HepG2 (cell line): ENCODE measurements at regions not wholly inside any gene's neighbourhood (a gene's known extent, or its start where the extent isn't known, plus 50 kb on each side); places are given as distances from the start of the nearest gene placed in this dataset.

Experiments used
- ATAC-seq: fragments of 200-7000 bp; cut with Tn5 transposase; 3 replicates; pipeline ENCODE4 v1.9.1; 2020; ENCODE audit warnings: mild to moderate bottlenecking, moderate library complexity
- BruUV-seq: library from RNA; stranded (reverse); fragments of 400-500 nt; replicated peaks from 2 replicates; lab custom pipeline; 2021; lab: Mats Ljungman, UMichigan
- CTCF ChIA-PET: fragments of 300-600 bp; formaldehyde crosslinking; extraction: SDS; loops from one replicate; lab custom pipeline; 2021; ENCODE audit warnings: low total read pairs, inconsistent platforms, low intra/inter-chr PET ratio; lab: Yijun Ruan, JAX
- POLR2A ChIA-PET: fragments of 350-600 bp; sonication (Branson Sonifier 250); formaldehyde crosslinking; loops from one replicate; lab custom pipeline; 2020; ENCODE audit warnings: antibody characterized with exemption, inconsistent platforms; lab: Yijun Ruan, JAX
- DNase-seq: peaks from one replicate; pipeline ENCODE4 v3.0.0-alpha.2; 2015; ENCODE audit warnings: low spot score
- FAIRE-seq: peaks from 3 replicates; lab custom pipeline; 2011; peaks lifted over from hg19 to GRCh38; lab: Jason Lieb, UNC
- H2AFZ ChIP-seq: one replicate; pipeline ENCODE4 v1.6.1; 2011; ENCODE audit warnings: low read length, inconsistent platforms
- H3K27ac ChIP-seq: fragments of 300-600 bp; 3 replicates; pipeline ENCODE4 v1.8.0; 2011; ENCODE audit warnings: mixed run types, mild to moderate bottlenecking, mixed read lengths, low read length, inconsistent platforms; ENCODE audit not compliant: insufficient read depth; ENCODE audit errors: extremely low read length
- H3K27me3 ChIP-seq, 2 experiments: fragments of 200-600 bp in 1 of 2; 2 replicates in 1 of 2; 3 replicates in 1 of 2; pipeline versions ENCODE4 v1.6.0 to v1.8.0; 2011; ENCODE audit warnings: low read length in 2 of 2, mild to moderate bottlenecking in 2 of 2, moderate library complexity in 2 of 2, inconsistent platforms in 1 of 2; ENCODE audit not compliant: insufficient read depth in 2 of 2, control insufficient read depth in 1 of 2
- H3K36me3 ChIP-seq, 2 experiments: fragments of 200-600 bp in 1 of 2; replicated peaks in 1 of 2; 2 replicates in 1 of 2; 3 replicates in 1 of 2; pipeline versions ENCODE4 v1.5.1 to v1.8.0; 2011; ENCODE audit warnings: low read length in 2 of 2, inconsistent platforms in 1 of 2; ENCODE audit not compliant: insufficient read depth in 2 of 2, control insufficient read depth in 1 of 2
- H3K4me1 ChIP-seq: 2 replicates; pipeline ENCODE4 v1.5.1; 2012; ENCODE audit warnings: low read length, inconsistent platforms; ENCODE audit not compliant: insufficient read depth
- H3K4me2 ChIP-seq: 2 replicates; pipeline ENCODE4 v1.6.0; 2011; ENCODE audit warnings: low read depth, low read length, inconsistent platforms
- H3K4me3 ChIP-seq, 3 experiments: fragments of 200-600 bp in 1 of 3; sonication (generic), shearing (Covaris generic) in 1 of 3; replicated peaks in 1 of 3; 2 replicates each; pipeline ENCODE4 v1.5.1; 2011 to 2016; ENCODE audit warnings: low read length in 3 of 3, inconsistent platforms in 2 of 3, low read depth in 2 of 3, mild to moderate bottlenecking in 2 of 3, control low read depth in 1 of 3, mixed read lengths in 1 of 3; ENCODE audit not compliant: insufficient read depth in 1 of 3
- H3K79me2 ChIP-seq: one replicate; pipeline ENCODE4 v1.6.1; 2011; ENCODE audit warnings: low read length, inconsistent platforms; ENCODE audit not compliant: insufficient read depth
- H3K9ac ChIP-seq: 2 replicates; pipeline ENCODE4 v1.6.0; 2011; ENCODE audit warnings: mild to moderate bottlenecking, low read depth, low read length, inconsistent platforms; ENCODE audit not compliant: insufficient read depth
- H3K9me3 ChIP-seq: 2 replicates; pipeline ENCODE4 v1.5.1; 2012; ENCODE audit warnings: mild to moderate bottlenecking, low read length
- H4K20me1 ChIP-seq: 2 replicates; pipeline ENCODE4 v1.6.0; 2011; ENCODE audit warnings: inconsistent platforms, mild to moderate bottlenecking, low read length, moderate library complexity; ENCODE audit not compliant: insufficient read depth
- ADNP ChIP-seq: sonication (generic); formaldehyde crosslinking; IDR thresholded peaks from 2 replicates; pipeline ENCODE4 v1.4.0; 2020; ENCODE audit warnings: missing genetic modification reagents
- ARHGAP35 ChIP-seq: sonication (generic); formaldehyde crosslinking; IDR thresholded peaks from 2 replicates; pipeline ENCODE4 v1.9.0; 2022; ENCODE audit warnings: mild to moderate bottlenecking, inconsistent platforms, moderate library complexity, missing genetic modification reagents, borderline replicate concordance
- ARID4A ChIP-seq: sonication (generic); formaldehyde crosslinking; IDR thresholded peaks from 2 replicates; pipeline ENCODE4 v1.5.0; 2020; ENCODE audit warnings: mild to moderate bottlenecking, missing genetic modification reagents, borderline replicate concordance
- ATF2 ChIP-seq: sonication (generic); formaldehyde crosslinking; IDR thresholded peaks from 2 replicates; pipeline ENCODE4 v1.4.0; 2020; ENCODE audit warnings: missing genetic modification reagents
- KDM2A ChIP-seq: sonication (generic); formaldehyde crosslinking; IDR thresholded peaks from 2 replicates; pipeline ENCODE4 v1.4.0; 2020; ENCODE audit warnings: low read depth, missing genetic modification reagents, borderline replicate concordance
- SALL2 ChIP-seq: sonication (generic); formaldehyde crosslinking; IDR thresholded peaks from 2 replicates; pipeline ENCODE4 v1.8.1; 2023; ENCODE audit warnings: mild to moderate bottlenecking, missing genetic modification reagents, inconsistent platforms
- SRSF9 ChIP-seq: fragments of 200-400 bp; formaldehyde crosslinking; IDR thresholded peaks from 2 replicates; pipeline ENCODE4 v1.6.1; 2018; ENCODE audit warnings: borderline replicate concordance, mild to moderate bottlenecking, low read depth, low read length; ENCODE audit not compliant: insufficient read depth, poor library complexity, severe bottlenecking
- ZFP62 ChIP-seq: sonication (generic); formaldehyde crosslinking; IDR thresholded peaks from 2 replicates; pipeline ENCODE4 v1.4.0; 2020; ENCODE audit warnings: missing genetic modification reagents
- ZNF17 ChIP-seq: sonication (generic); formaldehyde crosslinking; IDR thresholded peaks from 2 replicates; pipeline ENCODE4 v1.5.0; 2020; ENCODE audit warnings: mild to moderate bottlenecking, missing genetic modification reagents
- ZNF33A ChIP-seq: sonication (generic); formaldehyde crosslinking; IDR thresholded peaks from 2 replicates; pipeline ENCODE4 v1.5.1; 2020; ENCODE audit warnings: missing genetic modification reagents, mild to moderate bottlenecking, moderate library complexity, borderline replicate concordance
- ZNF354B ChIP-seq: sonication (generic); formaldehyde crosslinking; IDR thresholded peaks from 2 replicates; pipeline ENCODE4 v1.8.0; 2022; ENCODE audit warnings: mild to moderate bottlenecking, missing genetic modification reagents
- ZNF451 ChIP-seq: sonication (generic); formaldehyde crosslinking; IDR thresholded peaks from 2 replicates; pipeline ENCODE4 v1.5.0; 2020; ENCODE audit warnings: mild to moderate bottlenecking, missing genetic modification reagents
- ZNF574 ChIP-seq: sonication (generic); formaldehyde crosslinking; IDR thresholded peaks from 2 replicates; pipeline ENCODE4 v1.4.0; 2020; ENCODE audit warnings: missing genetic modification reagents
- ZNF790 ChIP-seq: sonication (generic); formaldehyde crosslinking; IDR thresholded peaks from 2 replicates; pipeline ENCODE4 v1.8.0; 2022; ENCODE audit warnings: missing genetic modification reagents, mild to moderate bottlenecking, borderline replicate concordance
- WGBS: methylation state at CpG from one replicate; pipeline ENCODE4 v1.1.6; 2017; ENCODE audit warnings: low lambda C conversion rate; 5-methylcytosine and 5-hydroxymethylcytosine counted together
- in situ Hi-C: cut with HindIII; loops from 2 replicates; pipeline ENCODE4 v1.10.0; 2017; ENCODE audit warnings: low pct_unique_long_range_greater_than_20kb; ENCODE audit not compliant: extremely low pct_ligation_motif_present
- intact Hi-C: fragments of 100-400 bp; cut with micrococcal nuclease; formaldehyde crosslinking; loops from one replicate; pipeline ENCODE4 v1.10.0; 2022; ENCODE audit not compliant: unreplicated experiment

- H4K20me1 ChIP-seq: no peaks in the 10 kb centered on the region
- intact Hi-C loops (no loop called here), in situ Hi-C loops (no loop called here)
- H3K4me3 ChIP-seq: no peak overlapping the region
- no TSS peak for BruUV-seq
- no peaks in the 10 kb centered on the region for H3K79me2 ChIP-seq
- H3K9me3 ChIP-seq: no peaks in the 10 kb centered on the region
- no peak for TF ChIP-seq ZNF451 (CRISPR knock-in tag)
- no peak for TF ChIP-seq ARHGAP35
- TF ChIP-seq ZFP62: no peak
- no peak for TF ChIP-seq ZNF790 (CRISPR knock-in tag)
- no peak for TF ChIP-seq ZNF574 (CRISPR knock-in tag)
- TF ChIP-seq KDM2A (CRISPR knock-in tag): no peak
- TF ChIP-seq SRSF9: no peak
- TF ChIP-seq ZNF17: no peak
- TF ChIP-seq ADNP (CRISPR knock-in tag): no peak
- TF ChIP-seq ZNF33A (CRISPR knock-in tag): no peak
- no peak for TF ChIP-seq ATF2 (CRISPR knock-in tag)
- TF ChIP-seq SALL2 (CRISPR knock-in tag): no peak
- TF ChIP-seq ARID4A (CRISPR knock-in tag): no peak
- no peak for TF ChIP-seq ZNF354B (CRISPR knock-in tag)
- ATAC-seq: no peak
- FAIRE-seq: no peak
- 6% methylated on average over 5 of the region's 5 CpGs for WGBS
- no peak overlapping the region for H3K4me2 ChIP-seq
- H3K27me3 ChIP-seq: no peaks in the 10 kb centered on the region
- no peak for DNase-seq
- no peaks in the 10 kb centered on the region for H3K4me1 ChIP-seq
- CTCF ChIA-PET: no interaction called here
- POLR2A ChIA-PET: no interaction called here
- H3K36me3 ChIP-seq: no peaks in the 10 kb centered on the region
- H3K9ac ChIP-seq: no peak overlapping the region
- no peak overlapping the region for H2AFZ ChIP-seq
- H3K27ac ChIP-seq: no peak overlapping the region
Observed at GRCh38 chr1:98351561-98351960, 310.0 kb upstream of the SNX7 start.
